AG09319 (cell line): ENCODE measurements at regions not wholly inside any gene's neighbourhood (a gene's known extent, or its start where the extent isn't known, plus 50 kb on each side); places are given as distances from the start of the nearest gene placed in this dataset.

Source experiments
- DNase-seq: peaks from one replicate; pipeline ENCODE4 v3.0.0-alpha.2; 2010; ENCODE audit warnings: low read depth; ENCODE audit errors: extremely low read depth
- CTCF ChIP-seq: IDR thresholded peaks from 2 replicates; pipeline ENCODE4 v1.5.1; 2011; ENCODE audit warnings: low read depth, mild to moderate bottlenecking, inconsistent platforms, low read length, moderate library complexity

GRCh38 chr3:117480525-117480924, 770.9 kb downstream of the TUSC7 start:
- DNase-seq: no peak
- TF ChIP-seq CTCF: no peak

DNA sequence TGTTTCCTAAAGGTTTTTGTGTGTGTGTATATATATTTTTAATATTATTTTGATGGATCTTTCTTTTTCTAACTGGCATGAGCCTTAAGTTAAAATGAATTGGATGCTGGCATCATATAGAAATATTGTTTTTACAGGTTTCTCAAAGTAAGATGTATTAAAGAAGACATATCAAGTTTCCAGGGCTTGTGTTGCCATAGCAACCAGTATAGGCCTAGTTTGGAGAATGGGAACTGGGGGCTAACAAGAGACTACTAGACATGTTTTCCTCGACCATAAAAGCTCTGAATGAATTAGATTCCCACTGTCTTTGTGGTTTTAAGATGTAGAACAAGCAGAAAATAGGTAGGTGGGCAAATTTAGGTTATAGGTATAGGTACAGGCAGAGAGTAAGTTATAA, 771.4 kb downstream of the TUSC7 start:
- DNase-seq: no peak
- no peak for TF ChIP-seq CTCF

DNA sequence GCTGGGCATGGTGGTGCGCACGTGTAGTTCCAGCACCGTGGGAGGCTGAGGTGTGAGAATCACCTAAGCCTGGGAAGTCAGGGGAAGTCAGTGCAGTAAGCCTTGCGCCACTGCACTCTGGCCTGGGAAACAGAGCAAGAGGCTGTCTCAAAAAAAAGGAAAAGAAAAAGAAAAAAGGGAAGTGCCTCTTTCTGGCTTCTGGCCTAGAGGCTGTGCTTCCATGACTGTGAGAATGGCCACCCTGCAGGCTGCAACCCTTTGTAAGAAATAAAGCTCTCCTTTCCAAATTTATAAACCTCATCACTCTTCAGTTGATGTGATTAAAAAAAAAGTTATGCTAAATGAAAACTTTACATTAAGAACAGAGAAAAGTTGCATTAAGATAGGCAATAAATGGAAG, 774.3 kb downstream of the TUSC7 start:
- TF ChIP-seq CTCF: no peak
- no peak for DNase-seq

- no peak for TF ChIP-seq CTCF
- no peak for DNase-seq
Observed at GRCh38 chr3:117485841-117486240, 776.3 kb downstream of the TUSC7 start.

GRCh38 chr3:117486719-117487716, 777.4 kb downstream of the TUSC7 start:
- no peak for DNase-seq
- no peak for TF ChIP-seq CTCF

DNA sequence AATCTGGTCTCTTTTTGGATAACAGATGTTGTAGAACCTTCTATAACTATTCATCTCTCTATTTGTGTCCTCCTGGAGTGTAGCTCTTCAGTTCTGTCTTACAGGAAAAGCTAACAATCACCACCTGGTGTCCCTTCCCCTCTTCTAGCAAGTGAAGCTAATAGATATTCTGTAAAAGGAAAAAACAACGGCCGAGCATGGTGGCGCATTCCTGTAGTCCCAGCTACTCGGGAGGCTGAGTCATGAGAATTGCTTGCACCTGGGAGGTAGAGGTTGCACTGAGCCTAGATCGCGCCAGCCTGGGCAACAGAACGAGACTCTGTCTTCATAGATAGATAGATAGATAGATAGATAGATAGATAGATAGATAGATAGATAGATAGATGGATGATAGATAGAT, 779.4 kb downstream of the TUSC7 start:
- no peak for DNase-seq
- TF ChIP-seq CTCF: no peak

GRCh38 chr3:117489663-117490079, 780.1 kb downstream of the TUSC7 start:
- TF ChIP-seq CTCF: no peak
- no peak for DNase-seq
